Activated CD4-positive, alpha-beta memory T cell treated with anti-CD3 and anti-CD28 coated beads for 36 hours (primary cell): ENCODE measurements at regions not wholly inside any gene's neighbourhood (a gene's known extent, or its start where the extent isn't known, plus 50 kb on each side); places are given as distances from the start of the nearest gene placed in this dataset.
A peak's percentile ranks its signal among the peaks of the same experiment; 100 is the strongest.
"Not testable (repeated sequence)": the region's sequence is repeated elsewhere in the genome, so short reads cannot be mapped to it uniquely, and the experiment has no call there.

Source experiments
- CTCF ChIA-PET: fragments of 350-600 bp; sonication (Branson Sonifier 250); formaldehyde crosslinking; loops from one replicate; lab custom pipeline; 2021; ENCODE audit warnings: antibody characterized with exemption, inconsistent platforms; lab: Charles Lee
- POLR2A ChIA-PET: fragments of 350-600 bp; sonication (Branson Sonifier 250); formaldehyde crosslinking; loops from one replicate; lab custom pipeline; 2021; ENCODE audit warnings: antibody characterized with exemption; lab: Charles Lee
- DNase-seq: peaks from one replicate; pipeline ENCODE4 v3.0.0-alpha.2; 2020
- H3K27ac Mint-ChIP-seq: one replicate; pipeline ENCODE4 v1.8.0; 2021; ENCODE audit warnings: mixed read lengths
- H3K27me3 Mint-ChIP-seq: one replicate; pipeline ENCODE4 v1.8.0; 2021; ENCODE audit warnings: mixed read lengths
- H3K36me3 Mint-ChIP-seq: one replicate; pipeline ENCODE4 v1.8.0; 2021; ENCODE audit warnings: mixed read lengths
- H3K4me1 Mint-ChIP-seq: one replicate; pipeline ENCODE4 v1.8.0; 2021; ENCODE audit warnings: low read depth, mixed read lengths
- H3K4me3 Mint-ChIP-seq: one replicate; pipeline ENCODE4 v1.8.0; 2021; ENCODE audit warnings: mild to moderate bottlenecking, mixed read lengths
- H3K9me3 Mint-ChIP-seq: one replicate; pipeline ENCODE4 v1.8.0; 2021; ENCODE audit warnings: mixed read lengths
- intact Hi-C: fragments of 100-400 bp; cut with micrococcal nuclease; formaldehyde crosslinking; loops from one replicate; pipeline ENCODE4 v1.15.1; 2023

GRCh38 chr4:27668001-27668400, 807.4 kb downstream of the STIM2 start:
- intact Hi-C loops: no loop called here
- no peaks in the 10 kb centered on the region for H3K4me1 Mint-ChIP-seq
- H3K4me3 Mint-ChIP-seq: no peak overlapping the region
- ChIA-PET CTCF (no interaction called here), POLR2A (no interaction called here)
- H3K27me3 Mint-ChIP-seq: no peaks in the 10 kb centered on the region
- DNase-seq: no peak
- H3K27ac Mint-ChIP-seq: no peak overlapping the region
- no peaks in the 10 kb centered on the region for H3K36me3 Mint-ChIP-seq
- H3K9me3 Mint-ChIP-seq: no peaks in the 10 kb centered on the region

- Mint-ChIP-seq H3K27ac (no peak overlapping the region), H3K27me3 (no peaks in the 10 kb centered on the region), H3K4me3 (no peak overlapping the region), H3K36me3 (no peaks in the 10 kb centered on the region), H3K4me1 (no peaks in the 10 kb centered on the region), H3K9me3 (peaks cover 2% of the 10 kb centered on the region)
- CTCF ChIA-PET: no interaction called here
- POLR2A ChIA-PET: no interaction called here
- intact Hi-C loops: no loop called here
- DNase-seq: no peak
Measured at GRCh38 chr4:27678027-27678426, 817.4 kb downstream of the STIM2 start.

GRCh38 chr4:27684610-27685011, 824.0 kb downstream of the STIM2 start:
- H3K4me3 Mint-ChIP-seq: no peak overlapping the region
- no peak overlapping the region for H3K27ac Mint-ChIP-seq
- no peaks in the 10 kb centered on the region for H3K36me3 Mint-ChIP-seq
- no peaks in the 10 kb centered on the region for H3K4me1 Mint-ChIP-seq
- intact Hi-C loops: no loop called here
- H3K27me3 Mint-ChIP-seq: no peaks in the 10 kb centered on the region
- ChIA-PET POLR2A (no interaction called here), CTCF (interaction anchor here (0.8 kb wide), 1 partner anchor 11 kb away, joined by 3 read pairs; no protein-coding TSS in a partner anchor)
- no peaks in the 10 kb centered on the region for H3K9me3 Mint-ChIP-seq
- DNase-seq: peak; percentile 19

GRCh38 chr4:27685091-27685490, 824.5 kb downstream of the STIM2 start:
- CTCF ChIA-PET: interaction anchor here (0.8 kb wide), 1 partner anchor 11 kb away, joined by 3 read pairs; no protein-coding TSS in a partner anchor
- POLR2A ChIA-PET: no interaction called here
- intact Hi-C loops: no loop called here

GRCh38 chr4:27685947-27686346, 825.3 kb downstream of the STIM2 start:
- intact Hi-C loops: no loop called here
- no peaks in the 10 kb centered on the region for H3K4me1 Mint-ChIP-seq
- H3K9me3 Mint-ChIP-seq: no peaks in the 10 kb centered on the region
- DNase-seq: no peak
- H3K4me3 Mint-ChIP-seq: no peak overlapping the region
- no peaks in the 10 kb centered on the region for H3K27me3 Mint-ChIP-seq
- ChIA-PET CTCF (no interaction called here), POLR2A (no interaction called here)
- no peak overlapping the region for H3K27ac Mint-ChIP-seq
- no peaks in the 10 kb centered on the region for H3K36me3 Mint-ChIP-seq

More at GRCh38 chr4:27685091-27685490, 824.5 kb downstream of the STIM2 start:
- H3K27me3 Mint-ChIP-seq: no peaks in the 10 kb centered on the region
- H3K36me3 Mint-ChIP-seq: no peaks in the 10 kb centered on the region
- no peaks in the 10 kb centered on the region for H3K9me3 Mint-ChIP-seq
- H3K4me3 Mint-ChIP-seq: no peak overlapping the region
- no peak overlapping the region for H3K27ac Mint-ChIP-seq
- DNase-seq: no peak
- no peaks in the 10 kb centered on the region for H3K4me1 Mint-ChIP-seq

- H3K36me3 Mint-ChIP-seq: no peaks in the 10 kb centered on the region
- no peak for DNase-seq
- H3K4me1 Mint-ChIP-seq: no peaks in the 10 kb centered on the region
- ChIA-PET POLR2A (no interaction called here), CTCF (interaction anchor here (1.6 kb wide), 1 partner anchor 12 kb away, joined by 4 read pairs; no protein-coding TSS in a partner anchor)
- no peak overlapping the region for H3K4me3 Mint-ChIP-seq
- no peak overlapping the region for H3K27ac Mint-ChIP-seq
- no peaks in the 10 kb centered on the region for H3K27me3 Mint-ChIP-seq
- H3K9me3 Mint-ChIP-seq: peaks cover 3% of the 10 kb centered on the region
- intact Hi-C loops: no loop called here
Measured at GRCh38 chr4:27692158-27692557, 831.5 kb downstream of the STIM2 start.

- Mint-ChIP-seq H3K27ac (no peak overlapping the region), H3K4me3 (no peak overlapping the region), H3K9me3 (peaks cover 5% of the 10 kb centered on the region), H3K4me1 (no peaks in the 10 kb centered on the region), H3K27me3 (no peaks in the 10 kb centered on the region), H3K36me3 (no peaks in the 10 kb centered on the region)
- no peak for DNase-seq
- ChIA-PET POLR2A (no interaction called here), CTCF (interaction anchor here (1.6 kb wide), 1 partner anchor 11 kb away, joined by 4 read pairs; no protein-coding TSS in a partner anchor)
- intact Hi-C loops: no loop called here
Measured at GRCh38 chr4:27692868-27693634, 832.4 kb downstream of the STIM2 start.

GRCh38 chr4:27696257-27696656, 835.6 kb downstream of the STIM2 start:
- CTCF ChIA-PET, H3K27ac Mint-ChIP-seq, DNase-seq, POLR2A ChIA-PET, H3K27me3 Mint-ChIP-seq, H3K36me3 Mint-ChIP-seq, H3K4me1 Mint-ChIP-seq, H3K9me3 Mint-ChIP-seq, H3K4me3 Mint-ChIP-seq, intact Hi-C loops: not testable (repeated sequence)

GRCh38 chr4:27701606-27702005, 841.0 kb downstream of the STIM2 start:
- ChIA-PET POLR2A (no interaction called here), CTCF (no interaction called here)
- DNase-seq: no peak
- Mint-ChIP-seq H3K27ac (no peak overlapping the region), H3K36me3 (no peaks in the 10 kb centered on the region), H3K4me1 (no peaks in the 10 kb centered on the region), H3K27me3 (no peaks in the 10 kb centered on the region), H3K4me3 (no peak overlapping the region), H3K9me3 (peaks cover 7% of the 10 kb centered on the region)
- intact Hi-C loops: no loop called here

GRCh38 chr4:27702730-27703431, 842.2 kb downstream of the STIM2 start:
- H3K36me3 Mint-ChIP-seq: no peaks in the 10 kb centered on the region
- ChIA-PET CTCF (no interaction called here), POLR2A (no interaction called here)
- intact Hi-C loops: no loop called here
- no peaks in the 10 kb centered on the region for H3K27me3 Mint-ChIP-seq
- H3K27ac Mint-ChIP-seq: no peak overlapping the region
- no peaks in the 10 kb centered on the region for H3K4me1 Mint-ChIP-seq
- DNase-seq: no peak
- H3K9me3 Mint-ChIP-seq: peaks cover 5% of the 10 kb centered on the region
- H3K4me3 Mint-ChIP-seq: no peak overlapping the region

GRCh38 chr4:27703771-27704170, 843.1 kb downstream of the STIM2 start:
- intact Hi-C loops: no loop called here
- Mint-ChIP-seq H3K4me1 (no peaks in the 10 kb centered on the region), H3K4me3 (no peak overlapping the region), H3K27ac (no peak overlapping the region), H3K9me3 (peaks cover 5% of the 10 kb centered on the region), H3K36me3 (no peaks in the 10 kb centered on the region), H3K27me3 (no peaks in the 10 kb centered on the region)
- no peak for DNase-seq
- ChIA-PET POLR2A (no interaction called here), CTCF (interaction anchor here (1.2 kb wide), 1 partner anchor 11 kb away, joined by 4 read pairs; no protein-coding TSS in a partner anchor)

GRCh38 chr4:27711041-27711440, 850.4 kb downstream of the STIM2 start:
- ChIA-PET CTCF (no interaction called here), POLR2A (no interaction called here)
- H3K9me3 Mint-ChIP-seq: peaks cover 2% of the 10 kb centered on the region
- no peaks in the 10 kb centered on the region for H3K36me3 Mint-ChIP-seq
- intact Hi-C loops: no loop called here
- H3K4me3 Mint-ChIP-seq: no peak overlapping the region
- H3K4me1 Mint-ChIP-seq: no peaks in the 10 kb centered on the region
- no peak overlapping the region for H3K27ac Mint-ChIP-seq
- no peak for DNase-seq
- H3K27me3 Mint-ChIP-seq: no peaks in the 10 kb centered on the region
